ENCODE measurements at regions not wholly inside any gene's neighbourhood (a gene's known extent, or its start where the extent isn't known, plus 50 kb on each side); places are given as distances from the start of the nearest gene placed in this dataset.

DNA sequence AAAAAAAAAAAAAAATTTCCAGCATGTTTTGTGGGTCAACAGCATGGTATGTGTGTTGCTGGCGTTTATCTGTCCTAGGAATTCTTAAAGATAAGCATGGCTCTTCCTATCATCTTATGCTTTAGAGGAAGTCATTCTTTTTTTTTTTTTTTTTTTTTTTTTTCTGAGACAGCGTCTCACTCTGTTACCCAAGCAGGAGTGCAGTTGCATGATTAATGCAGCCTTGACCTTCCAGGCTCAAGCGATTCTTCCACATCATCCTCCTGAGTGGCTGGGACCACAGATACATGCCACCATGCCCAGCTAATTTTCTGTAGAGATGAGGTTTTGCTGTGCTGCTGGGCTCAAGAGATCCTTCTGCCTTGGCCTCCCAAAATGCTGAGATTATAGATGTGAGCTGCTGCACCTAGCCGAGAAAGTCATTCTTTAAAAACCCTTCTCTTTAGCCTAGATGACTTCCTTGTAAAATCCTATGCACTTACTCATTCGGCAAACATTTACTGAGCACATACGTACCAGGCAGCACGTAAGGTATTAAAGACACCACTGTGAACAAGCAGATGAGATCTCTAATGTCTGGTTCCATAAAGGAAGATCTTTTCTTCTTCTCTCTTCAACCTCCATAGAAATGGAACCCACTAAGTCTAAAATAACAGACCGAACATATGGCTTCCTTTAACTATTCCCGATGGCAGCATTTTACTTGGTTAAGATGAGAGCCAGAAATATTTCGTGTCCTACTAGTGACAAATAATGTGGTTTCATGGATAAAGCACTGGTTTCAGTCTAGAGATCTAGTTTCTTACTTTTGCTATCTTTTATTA is 122.4 kb downstream of the RIN2 start:
- H3K27ac ChIP-seq: no peak overlapping the region
- TF ChIP-seq, protein P1, sequence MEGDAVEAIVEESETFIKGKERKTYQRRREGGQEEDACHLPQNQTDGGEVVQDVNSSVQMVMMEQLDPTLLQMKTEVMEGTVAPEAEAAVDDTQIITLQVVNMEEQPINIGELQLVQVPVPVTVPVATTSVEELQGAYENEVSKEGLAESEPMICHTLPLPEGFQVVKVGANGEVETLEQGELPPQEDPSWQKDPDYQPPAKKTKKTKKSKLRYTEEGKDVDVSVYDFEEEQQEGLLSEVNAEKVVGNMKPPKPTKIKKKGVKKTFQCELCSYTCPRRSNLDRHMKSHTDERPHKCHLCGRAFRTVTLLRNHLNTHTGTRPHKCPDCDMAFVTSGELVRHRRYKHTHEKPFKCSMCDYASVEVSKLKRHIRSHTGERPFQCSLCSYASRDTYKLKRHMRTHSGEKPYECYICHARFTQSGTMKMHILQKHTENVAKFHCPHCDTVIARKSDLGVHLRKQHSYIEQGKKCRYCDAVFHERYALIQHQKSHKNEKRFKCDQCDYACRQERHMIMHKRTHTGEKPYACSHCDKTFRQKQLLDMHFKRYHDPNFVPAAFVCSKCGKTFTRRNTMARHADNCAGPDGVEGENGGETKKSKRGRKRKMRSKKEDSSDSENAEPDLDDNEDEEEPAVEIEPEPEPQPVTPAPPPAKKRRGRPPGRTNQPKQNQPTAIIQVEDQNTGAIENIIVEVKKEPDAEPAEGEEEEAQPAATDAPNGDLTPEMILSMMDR (conservative IDR thresholded peaks at IDR 0.05): no peak
- no peak for TF ChIP-seq ZFX (IDR thresholded peaks at IDR 0.05)

DNA sequence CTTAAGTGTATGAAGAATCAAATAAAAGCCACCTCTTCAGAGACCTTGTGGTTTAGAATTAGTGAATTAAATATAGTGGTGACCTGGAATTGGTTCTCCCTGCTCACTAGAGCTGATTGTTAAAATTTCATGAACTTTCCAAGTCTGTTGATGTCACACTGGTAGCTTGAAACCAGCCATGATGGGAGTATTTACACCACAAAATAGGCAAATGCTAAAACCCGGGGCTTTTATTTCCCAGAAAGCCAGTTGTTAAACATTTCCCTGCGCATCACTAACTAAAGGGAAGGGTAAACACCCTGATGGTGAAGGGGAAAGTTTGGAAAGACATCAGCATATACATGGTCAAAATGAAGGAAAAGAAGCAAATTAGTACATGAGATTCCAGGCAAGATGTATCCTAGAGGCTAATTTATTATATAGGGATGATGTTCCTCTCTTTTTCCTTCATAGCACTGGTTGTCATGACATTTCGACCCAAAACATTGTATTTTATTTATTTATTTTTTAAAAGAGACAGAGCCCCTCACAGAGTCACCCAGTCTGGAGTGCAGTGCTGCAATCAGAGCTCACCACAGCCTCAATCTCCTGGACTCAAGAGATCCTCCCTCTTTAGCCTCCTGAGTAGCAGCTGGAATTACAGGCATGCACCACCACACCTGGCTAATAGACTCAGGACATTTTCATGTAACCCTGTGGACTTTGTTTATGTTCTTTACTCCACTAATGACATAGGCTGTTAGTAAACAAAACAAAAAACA is 123.2 kb downstream of the RIN2 start:
- TF ChIP-seq, protein P1 (conservative IDR thresholded peaks at IDR 0.05): no peak
- no peak for TF ChIP-seq ZFX (IDR thresholded peaks at IDR 0.05)
- H3K27ac ChIP-seq: no peak overlapping the region

GRCh38 chr20:19881990-19882389 is 123.9 kb downstream of the RIN2 start:
- no peak overlapping the region for H3K27ac ChIP-seq
- no peak for TF ChIP-seq ZFX (IDR thresholded peaks at IDR 0.05)

GRCh38 chr20:19882446-19882845 is 124.4 kb downstream of the RIN2 start:
- no peak for TF ChIP-seq ZFX (IDR thresholded peaks at IDR 0.05)
- H3K27ac ChIP-seq: no peak overlapping the region

GRCh38 chr20:19883501-19883900 is 125.4 kb downstream of the RIN2 start:
- TF ChIP-seq, protein P1 (conservative IDR thresholded peaks at IDR 0.05): no peak
- H3K27ac ChIP-seq: no peak overlapping the region

DNA sequence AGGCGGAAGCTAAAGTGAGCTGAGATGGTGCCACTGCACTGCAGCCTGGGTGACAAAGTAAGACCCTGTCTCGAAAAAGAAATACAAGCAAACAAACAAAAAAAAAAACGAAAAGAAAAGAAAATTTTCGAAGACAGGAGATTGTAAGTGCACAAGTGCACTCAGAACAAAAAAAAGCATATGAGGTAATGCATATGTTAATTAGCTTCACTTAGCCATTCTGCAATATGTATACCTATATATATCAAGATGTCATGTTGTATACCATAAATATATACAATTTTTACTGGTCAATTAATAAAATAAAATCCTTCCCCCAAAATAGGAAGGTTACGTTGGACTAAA is 127.5 kb downstream of the RIN2 start:
- peak overlapping the region; percentile 64; the same call in 1 of the 2 replicates for H3K27ac ChIP-seq
- TF ChIP-seq, protein P1 (conservative IDR thresholded peaks at IDR 0.05): no peak
- no peak for TF ChIP-seq ZFX (IDR thresholded peaks at IDR 0.05)

- peak overlapping the region; percentile 64 for H3K27ac ChIP-seq
- TF ChIP-seq, protein P1 (conservative IDR thresholded peaks at IDR 0.05): no peak
- TF ChIP-seq ZFX (IDR thresholded peaks at IDR 0.05): no peak
These were observed 128.0 kb downstream of the RIN2 start for GRCh38 chr20:19885939-19886660.

GRCh38 chr20:19886661-19887288 is 128.7 kb downstream of the RIN2 start:
- H3K27ac ChIP-seq: peak overlapping the region; percentile 64

More at GRCh38 chr20:19886661-19887288, 128.7 kb downstream of the RIN2 start:
- TF ChIP-seq, protein P1 (conservative IDR thresholded peaks at IDR 0.05): no peak
- no peak for TF ChIP-seq ZFX (IDR thresholded peaks at IDR 0.05)
